Ectodermal cell (in vitro differentiated cells): ENCODE measurements at regions not wholly inside any gene's neighbourhood (a gene's known extent, or its start where the extent isn't known, plus 50 kb on each side); places are given as distances from the start of the nearest gene placed in this dataset.
"Not testable (repeated sequence)": the region's sequence is repeated elsewhere in the genome, so short reads cannot be mapped to it uniquely, and the experiment has no call there.

ENCODE experiments used
- H3K27ac ChIP-seq: 2 replicates; pipeline ENCODE4 v1.7.0; 2013; ENCODE audit warnings: mild to moderate bottlenecking, low read depth, low read length; ENCODE audit not compliant: insufficient read depth, poor library complexity, severe bottlenecking
- H3K27me3 ChIP-seq: 2 replicates; pipeline ENCODE4 v1.7.0; 2013; ENCODE audit warnings: mild to moderate bottlenecking, low read length; ENCODE audit not compliant: insufficient read depth, control insufficient read depth, poor library complexity, severe bottlenecking
- H3K36me3 ChIP-seq: one replicate; pipeline ENCODE4 v1.7.0; 2013; ENCODE audit warnings: low read length; ENCODE audit not compliant: control insufficient read depth, insufficient read depth
- H3K4me1 ChIP-seq: one replicate; pipeline ENCODE4 v1.7.0; 2013; ENCODE audit warnings: low read length; ENCODE audit not compliant: control insufficient read depth, insufficient read depth
- H3K4me3 ChIP-seq: 2 replicates; pipeline ENCODE4 v1.7.0; 2013; ENCODE audit warnings: low read depth, low read length, control low read depth; ENCODE audit not compliant: insufficient read depth
- H3K9me3 ChIP-seq: 2 replicates; pipeline ENCODE4 v1.7.0; 2013; ENCODE audit warnings: mild to moderate bottlenecking, low read length, moderate library complexity; ENCODE audit not compliant: control insufficient read depth
- WGBS, 2 experiments: methylation state at CpG; one replicate each; pipeline ENCODE4 v1.1.7; 2013; ENCODE audit warnings: missing lambda C conversion rate in 2 of 2; 5-methylcytosine and 5-hydroxymethylcytosine counted together

GRCh38 chr4:131531087-131531486 lies 1618.0 kb upstream of the PCDH10 start:
- Histone ChIP-seq H3K4me1 (no peaks in the 10 kb centered on the region), H3K36me3 (no peaks in the 10 kb centered on the region), H3K4me3 (no peak overlapping the region), H3K27me3 (no peaks in the 10 kb centered on the region), H3K27ac (no peak overlapping the region), H3K9me3 (no peaks in the 10 kb centered on the region)
- 92 to 93% methylated on average over 6 of the region's 6 CpGs for WGBS, 2 experiments

- no peaks in the 10 kb centered on the region for H3K4me1 ChIP-seq
- no peaks in the 10 kb centered on the region for H3K36me3 ChIP-seq
- no peaks in the 10 kb centered on the region for H3K9me3 ChIP-seq
- 82 to 91% methylated on average over 7 of the region's 7 CpGs for WGBS, 2 experiments
- H3K27me3 ChIP-seq, result no peaks in the 10 kb centered on the region
- no peak overlapping the region for H3K27ac ChIP-seq
- no peak overlapping the region for H3K4me3 ChIP-seq
Measured at GRCh38 chr4:131534944-131535645, 1614.0 kb upstream of the PCDH10 start.

- Histone ChIP-seq H3K27ac (no peak overlapping the region), H3K4me3 (no peak overlapping the region), H3K4me1 (no peaks in the 10 kb centered on the region), H3K27me3 (no peaks in the 10 kb centered on the region), H3K9me3 (no peaks in the 10 kb centered on the region), H3K36me3 (no peaks in the 10 kb centered on the region)
- WGBS, 2 experiments, result 93 to 96% methylated on average over 3 of the region's 3 CpGs
Measured at GRCh38 chr4:131540256-131540655, 1608.8 kb upstream of the PCDH10 start.

GRCh38 chr4:131547506-131547981 lies 1601.5 kb upstream of the PCDH10 start:
- H3K27ac ChIP-seq, result no peak overlapping the region
- no peaks in the 10 kb centered on the region for H3K36me3 ChIP-seq
- WGBS, 2 experiments, result 93 to 97% methylated on average over 7 of the region's 7 CpGs
- H3K9me3 ChIP-seq, result no peaks in the 10 kb centered on the region
- no peak overlapping the region for H3K4me3 ChIP-seq
- H3K4me1 ChIP-seq, result no peaks in the 10 kb centered on the region
- no peaks in the 10 kb centered on the region for H3K27me3 ChIP-seq

- Histone ChIP-seq H3K27ac (no peak overlapping the region), H3K4me1 (no peaks in the 10 kb centered on the region), H3K4me3 (no peak overlapping the region), H3K27me3 (no peaks in the 10 kb centered on the region), H3K9me3 (no peaks in the 10 kb centered on the region), H3K36me3 (no peaks in the 10 kb centered on the region)
- 100% methylated on average over 1 of the region's 1 CpG for WGBS, 2 experiments
Measured at GRCh38 chr4:131551306-131551705, 1597.8 kb upstream of the PCDH10 start.

- no peak overlapping the region for H3K27ac ChIP-seq
- WGBS, 2 experiments, result 93 to 94% methylated on average over 1 of the region's 1 CpG
- no peak overlapping the region for H3K4me3 ChIP-seq
- no peaks in the 10 kb centered on the region for H3K9me3 ChIP-seq
- H3K27me3 ChIP-seq, result no peaks in the 10 kb centered on the region
- H3K4me1 ChIP-seq, result no peaks in the 10 kb centered on the region
- no peaks in the 10 kb centered on the region for H3K36me3 ChIP-seq
Measured at GRCh38 chr4:131566026-131566425, 1583.1 kb upstream of the PCDH10 start.

GRCh38 chr4:131584587-131584986 lies 1564.5 kb upstream of the PCDH10 start:
- Histone ChIP-seq H3K4me3 (no peak overlapping the region), H3K4me1 (no peaks in the 10 kb centered on the region), H3K9me3 (no peaks in the 10 kb centered on the region), H3K27ac (no peak overlapping the region), H3K36me3 (no peaks in the 10 kb centered on the region), H3K27me3 (no peaks in the 10 kb centered on the region)
- 96 to 97% methylated on average over 5 of the region's 5 CpGs for WGBS, 2 experiments

- H3K27ac ChIP-seq, result no peak overlapping the region
- no peaks in the 10 kb centered on the region for H3K4me1 ChIP-seq
- H3K9me3 ChIP-seq, result no peaks in the 10 kb centered on the region
- H3K36me3 ChIP-seq, result no peaks in the 10 kb centered on the region
- no peak overlapping the region for H3K4me3 ChIP-seq
- H3K27me3 ChIP-seq, result no peaks in the 10 kb centered on the region
- 100% methylated on average over 1 of the region's 2 CpGs; no CpG with 5 or more reads in 1 of the 2 experiments for WGBS, 2 experiments
Measured at GRCh38 chr4:131595140-131595539, 1554.0 kb upstream of the PCDH10 start.

GRCh38 chr4:131603705-131604104 lies 1545.4 kb upstream of the PCDH10 start:
- Histone ChIP-seq H3K36me3 (no peaks in the 10 kb centered on the region), H3K9me3 (no peaks in the 10 kb centered on the region), H3K4me1 (no peaks in the 10 kb centered on the region), H3K27ac (no peak overlapping the region), H3K27me3 (no peaks in the 10 kb centered on the region), H3K4me3 (no peak overlapping the region)
- 32 to 80% methylated on average over 1 of the region's 1 CpG for WGBS, 2 experiments

GRCh38 chr4:131609039-131609438 lies 1540.1 kb upstream of the PCDH10 start:
- no peaks in the 10 kb centered on the region for H3K9me3 ChIP-seq
- H3K4me1 ChIP-seq, result no peaks in the 10 kb centered on the region
- no peaks in the 10 kb centered on the region for H3K27me3 ChIP-seq
- H3K4me3 ChIP-seq, result no peak overlapping the region
- H3K27ac ChIP-seq, result no peak overlapping the region
- no peaks in the 10 kb centered on the region for H3K36me3 ChIP-seq

- H3K9me3 ChIP-seq, H3K4me3 ChIP-seq, H3K27ac ChIP-seq, H3K36me3 ChIP-seq, H3K27me3 ChIP-seq, H3K4me1 ChIP-seq: not testable (repeated sequence)
- 94 to 100% methylated on average over 1 of the region's 1 CpG for WGBS, 2 experiments
Measured at GRCh38 chr4:131610517-131610916, 1538.6 kb upstream of the PCDH10 start.
